ENCODE measurements at regions not wholly inside any gene's neighbourhood (a gene's known extent, or its start where the extent isn't known, plus 50 kb on each side); places are given as distances from the start of the nearest gene placed in this dataset.

GRCh38 chr16:85393674-85394451 is 219.3 kb upstream of the GSE1 start (continued):
- TF ChIP-seq ZNF614 (CRISPR knock-in tag; IDR thresholded peaks at IDR 0.05; ENCODE audit: borderline replicate concordance): no peak
- peak; percentile 47 for TF ChIP-seq YY1 (IDR thresholded peaks at IDR 0.05; ENCODE audit: insufficient read depth, insufficient replicate concordance, low read depth, low read length)
- TF ChIP-seq EZH2 (conservative IDR thresholded peaks at IDR 0.05; ENCODE audit: low read depth, low read length): no peak
- TF ChIP-seq REPIN1 (CRISPR knock-in tag; IDR thresholded peaks at IDR 0.05; ENCODE audit: borderline replicate concordance, low read depth): peak; percentile 61; the same call in 1 of the 2 replicates
- TF ChIP-seq ZBTB7B (CRISPR knock-in tag; IDR thresholded peaks at IDR 0.05): peak; percentile 88
- no peak for TF ChIP-seq MAZ (IDR thresholded peaks at IDR 0.05; ENCODE audit: borderline replicate concordance, low read depth, low read length)
- TF ChIP-seq MAZ (CRISPR knock-in tag; IDR thresholded peaks at IDR 0.05; ENCODE audit: low read depth): 0 out of 2 replicates have a peak, but pooled peaks have one; percentile 41
- no peak for TF ChIP-seq ZBTB37 (CRISPR knock-in tag; IDR thresholded peaks at IDR 0.05)
- no peak for TF ChIP-seq ZBTB46 (CRISPR knock-in tag; IDR thresholded peaks at IDR 0.05; ENCODE audit: borderline replicate concordance)
- no peak for TF ChIP-seq BRD4 (CRISPR knock-in tag; IDR thresholded peaks at IDR 0.05)
- 0 out of 2 replicates have a peak, but pooled peaks have one; percentile 7 for TF ChIP-seq ZNF224 (CRISPR knock-in tag; IDR thresholded peaks at IDR 0.05)
- no peak for TF ChIP-seq SP1 (IDR thresholded peaks at IDR 0.05)
- peak; percentile 25; the same call in 1 of the 2 replicates for TF ChIP-seq SP1 (CRISPR knock-in tag; IDR thresholded peaks at IDR 0.05)
- TF ChIP-seq ZNF501 (CRISPR knock-in tag; IDR thresholded peaks at IDR 0.05): peak; percentile 49; the same call in 1 of the 2 replicates
- TF ChIP-seq HOXA3 (CRISPR knock-in tag; IDR thresholded peaks at IDR 0.05): peak; percentile 38; the same call in 1 of the 2 replicates
- peak; percentile 47 for TF ChIP-seq GATAD2A (CRISPR knock-in tag; IDR thresholded peaks at IDR 0.05)
- TF ChIP-seq HNRNPLL (IDR thresholded peaks at IDR 0.05; ENCODE audit: low read depth, low read length, poor library complexity, severe bottlenecking): peak; percentile 28
- TF ChIP-seq ARID5B (CRISPR knock-in tag; IDR thresholded peaks at IDR 0.05): 0 out of 2 replicates have a peak, but pooled peaks have one; percentile 14
- TF ChIP-seq TBX2 (CRISPR knock-in tag; IDR thresholded peaks at IDR 0.05; ENCODE audit: borderline replicate concordance): peak; percentile 14; the same call in 1 of the 2 replicates
- peak; percentile 42; the same call in 1 of the 2 replicates for TF ChIP-seq ZFX (CRISPR knock-in tag; IDR thresholded peaks at IDR 0.05; ENCODE audit: low read depth)
- peak; percentile 44; the same call in 1 of the 2 replicates for TF ChIP-seq ZNF768 (CRISPR knock-in tag; IDR thresholded peaks at IDR 0.05)
- TF ChIP-seq MIXL1 (CRISPR knock-in tag; IDR thresholded peaks at IDR 0.05): no peak
- 0 out of 2 replicates have a peak, but pooled peaks have one; percentile 3 for TF ChIP-seq ZNF788 (CRISPR knock-in tag; IDR thresholded peaks at IDR 0.05; ENCODE audit: borderline replicate concordance)
- peak; percentile 21; the same call in 1 of the 2 replicates for TF ChIP-seq MAX (IDR thresholded peaks at IDR 0.05)
